Iris pigment epithelial cell (primary cell): ENCODE measurements at regions not wholly inside any gene's neighbourhood (a gene's known extent, or its start where the extent isn't known, plus 50 kb on each side); places are given as distances from the start of the nearest gene placed in this dataset.

Experiments
- DNase-seq: peaks from one replicate; pipeline ENCODE4 v3.0.0-alpha.2; 2011; ENCODE audit warnings: low read depth

DNA sequence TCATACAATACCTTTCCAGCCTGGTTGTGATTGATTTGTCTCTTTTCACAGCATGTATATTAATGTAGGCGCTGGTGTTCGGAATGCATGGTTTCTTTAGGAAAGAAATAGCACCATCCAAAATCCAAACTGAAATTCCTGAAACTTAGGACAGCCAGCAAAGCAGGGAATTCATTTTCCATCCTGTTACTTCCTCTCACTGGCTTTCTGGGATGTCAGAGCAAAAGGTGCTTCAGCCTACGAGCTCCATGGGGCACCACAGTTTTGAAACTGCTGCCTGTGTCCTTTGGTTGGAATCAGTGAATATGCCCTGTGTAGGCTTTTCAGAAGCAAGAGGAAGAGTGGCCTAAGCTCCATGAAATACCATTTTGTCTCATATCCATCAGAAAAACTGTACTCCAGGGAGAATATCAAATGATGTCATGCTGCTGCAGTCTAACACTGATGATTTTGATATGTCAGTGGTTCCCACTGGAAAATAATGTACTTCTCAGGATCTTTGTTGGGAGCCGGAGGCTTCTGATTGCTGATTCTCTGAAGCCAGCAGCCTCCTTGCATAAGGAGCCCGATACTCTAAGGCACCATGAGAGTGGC lies 117.8 kb upstream of the SERP2 start:
- no peak for DNase-seq

- no peak for DNase-seq
These were observed 115.8 kb upstream of the SERP2 start for GRCh38 chr13:44257796-44258195.

DNA sequence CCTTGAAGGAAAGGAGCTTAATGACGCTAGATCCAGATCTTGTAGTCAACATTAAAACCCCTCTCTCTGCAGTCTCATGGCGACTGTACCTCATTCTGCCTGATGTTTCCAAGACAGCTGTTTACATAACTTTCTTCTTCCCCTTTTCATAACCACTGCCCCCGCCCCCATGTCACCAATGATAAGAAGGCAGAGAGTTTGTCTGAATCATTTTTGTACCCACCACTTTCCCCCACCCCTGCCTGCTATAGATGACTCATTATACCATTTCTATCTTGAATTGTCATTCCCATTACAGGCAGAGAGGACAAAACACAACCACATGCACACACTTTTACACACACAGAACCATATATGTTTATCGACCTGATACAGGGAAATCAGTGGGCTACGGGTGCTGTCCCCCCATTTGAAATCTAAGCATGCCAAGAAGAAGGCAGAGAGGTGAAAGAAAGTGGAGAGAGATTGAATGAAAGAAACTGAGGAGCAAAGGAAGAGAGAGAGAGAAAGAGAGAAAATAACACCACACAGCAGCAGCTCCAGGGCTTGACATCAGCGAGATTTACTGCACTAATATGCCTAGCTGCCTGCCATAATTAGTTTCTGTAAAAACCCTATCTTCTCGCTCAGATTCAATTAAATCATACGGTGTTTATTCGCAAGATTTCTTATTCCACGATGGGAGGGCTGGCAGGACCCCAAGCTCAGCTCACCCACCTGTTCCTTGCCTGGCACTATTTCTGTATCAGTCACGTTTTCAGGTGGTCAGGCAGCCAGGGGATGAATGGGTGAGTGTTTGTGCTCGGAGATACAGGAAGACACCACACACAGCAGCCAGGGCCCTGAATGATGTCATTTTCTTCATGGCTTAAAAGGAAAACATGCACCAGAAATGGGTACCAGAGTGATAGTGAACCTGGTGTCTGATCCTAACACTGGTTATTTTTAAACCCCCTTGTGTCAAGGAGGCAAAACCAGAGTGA lies 114.3 kb upstream of the SERP2 start:
- DNase-seq, result peak; percentile 59

- no peak for DNase-seq
These were observed 113.3 kb upstream of the SERP2 start for GRCh38 chr13:44260336-44260735.

GRCh38 chr13:44263751-44264620 lies 109.6 kb upstream of the SERP2 start:
- peak; percentile 69 for DNase-seq

GRCh38 chr13:44266305-44266704 lies 107.3 kb upstream of the SERP2 start:
- DNase-seq, result no peak

- no peak for DNase-seq
These were observed 106.9 kb upstream of the SERP2 start for GRCh38 chr13:44266772-44267171.

GRCh38 chr13:44267203-44267602 lies 106.4 kb upstream of the SERP2 start:
- no peak for DNase-seq

- DNase-seq, result peak; percentile 95
These were observed 105.6 kb upstream of the SERP2 start for GRCh38 chr13:44267980-44268379.

- no peak for DNase-seq
These were observed 104.6 kb upstream of the SERP2 start for GRCh38 chr13:44268980-44269379.

- DNase-seq, result no peak
These were observed 103.5 kb upstream of the SERP2 start for GRCh38 chr13:44270150-44270549.

DNA sequence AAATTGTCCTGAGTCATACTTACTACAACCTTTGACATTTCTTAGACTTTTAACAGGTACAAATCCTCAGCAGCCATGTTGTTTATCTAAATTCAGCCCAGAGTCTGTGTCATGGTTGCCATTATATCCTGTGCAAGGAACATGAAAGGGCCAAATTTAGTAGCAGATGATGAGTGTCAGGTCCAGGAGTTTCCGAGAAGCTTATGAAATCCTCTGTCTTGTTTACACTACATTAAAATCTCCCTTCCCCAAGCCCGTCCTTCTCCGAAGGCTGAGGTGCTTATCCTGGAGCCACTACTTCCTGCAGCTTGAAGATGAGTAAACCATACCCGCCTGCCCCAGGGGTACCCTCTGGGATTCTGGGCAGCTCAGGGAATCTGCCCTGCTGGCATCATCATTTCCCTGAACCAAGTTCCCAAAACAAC lies 102.6 kb upstream of the SERP2 start:
- peak; percentile 84 for DNase-seq

GRCh38 chr13:44271473-44271872 lies 102.2 kb upstream of the SERP2 start:
- no peak for DNase-seq

DNA sequence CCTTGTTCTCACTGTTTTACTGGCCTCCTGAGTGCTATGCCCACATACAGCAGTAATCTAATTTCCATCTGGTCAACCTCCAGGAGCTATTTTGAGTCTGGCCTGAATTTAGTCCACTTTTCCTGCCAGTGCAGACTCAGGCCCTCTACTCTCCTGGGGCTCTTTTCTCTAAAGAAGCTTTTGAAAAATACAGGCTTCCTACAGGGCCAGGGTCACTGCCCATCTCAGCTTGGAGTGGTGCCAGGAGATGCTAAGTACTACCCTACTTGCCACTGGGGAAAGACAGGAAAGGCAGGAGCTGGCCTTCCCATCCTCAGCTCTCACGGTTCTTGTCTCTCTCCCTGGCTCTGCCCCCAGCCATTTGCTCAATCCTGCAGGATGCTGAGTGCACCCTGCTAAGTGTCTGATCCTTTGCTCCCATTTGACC lies 101.7 kb upstream of the SERP2 start:
- DNase-seq, result no peak

- DNase-seq, result peak; percentile 48
These were observed 100.9 kb upstream of the SERP2 start for GRCh38 chr13:44272692-44273091.

- no peak for DNase-seq
These were observed 100.4 kb upstream of the SERP2 start for GRCh38 chr13:44273216-44273615.

DNA sequence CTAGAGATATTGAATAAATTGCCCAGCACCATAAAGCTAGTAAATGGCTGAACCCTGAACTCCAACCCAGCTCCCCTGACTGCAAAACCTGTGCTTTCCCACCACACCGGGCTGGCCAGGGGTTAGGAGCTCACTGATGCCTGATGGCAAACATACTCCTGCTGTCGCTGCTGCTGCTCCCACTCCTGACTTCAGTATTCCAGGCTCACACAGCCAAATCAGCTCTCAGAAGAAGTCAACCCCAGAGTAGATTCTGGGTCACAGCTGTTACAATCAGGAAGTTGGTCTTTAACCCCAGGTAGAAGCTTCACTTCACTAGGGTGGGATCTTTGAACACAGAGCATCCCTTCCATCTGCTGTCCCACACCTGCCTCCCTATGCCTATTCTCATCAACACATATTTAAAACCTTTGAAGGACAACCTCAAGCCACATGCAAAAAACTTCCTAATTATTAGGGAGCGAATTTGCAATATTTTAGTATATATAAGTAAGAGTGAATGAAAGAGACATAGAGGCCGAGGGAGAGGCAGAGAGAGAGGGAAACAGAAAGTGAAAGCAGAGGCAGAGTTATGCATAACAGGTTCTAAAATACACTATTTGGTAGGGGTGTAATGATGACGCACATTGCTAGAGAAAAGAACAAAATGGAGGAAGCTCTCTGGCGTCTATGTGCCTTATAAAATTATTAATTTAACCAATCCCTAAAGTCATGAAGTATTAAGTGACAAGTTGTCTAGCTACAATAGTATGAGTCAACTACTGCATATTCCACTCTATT lies 99.4 kb upstream of the SERP2 start:
- peak; percentile 85 for DNase-seq

GRCh38 chr13:44274771-44275205 lies 98.8 kb upstream of the SERP2 start:
- peak; percentile 45 for DNase-seq

- DNase-seq, result no peak
These were observed 98.2 kb upstream of the SERP2 start for GRCh38 chr13:44275381-44275780.

DNA sequence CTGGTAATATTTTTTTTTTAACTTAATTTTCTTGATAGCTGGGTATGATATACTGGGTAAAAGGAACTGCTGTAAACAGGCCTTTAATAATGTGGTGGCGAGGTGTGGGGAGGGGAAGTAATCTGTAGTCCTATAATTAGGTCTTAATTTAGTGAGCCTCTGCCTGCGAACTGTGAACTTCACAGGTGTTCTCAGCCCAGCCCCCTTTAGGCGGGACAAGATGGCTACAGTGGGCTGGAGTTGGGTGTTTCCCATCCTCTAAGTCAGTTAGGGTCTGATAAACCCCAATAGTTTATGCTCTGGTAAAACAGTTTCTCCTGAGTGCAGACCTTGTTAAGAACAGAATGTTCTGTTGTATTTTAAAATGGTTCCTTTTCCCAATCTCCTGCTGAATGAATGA lies 97.6 kb upstream of the SERP2 start:
- no peak for DNase-seq

- no peak for DNase-seq
These were observed 96.2 kb upstream of the SERP2 start for GRCh38 chr13:44277459-44277858.

- DNase-seq, result no peak
These were observed 95.5 kb upstream of the SERP2 start for GRCh38 chr13:44278166-44278565.
